ENCODE measurements at regions not wholly inside any gene's neighbourhood (a gene's known extent, or its start where the extent isn't known, plus 50 kb on each side); places are given as distances from the start of the nearest gene placed in this dataset.

GRCh38 chr7:35491233-35491632, 203.7 kb downstream of the HERPUD2 start:
- Histone ChIP-seq H3K9ac (ENCODE audit: low read depth, low read length) (no peak overlapping the region), H3K4me3 (ENCODE audit: low read depth in 1 of 2, low read length in 2 of 2) (no peak overlapping the region), H2AFZ (ENCODE audit: low read depth, low read length) (no peak overlapping the region), H3K79me2 (ENCODE audit: insufficient read depth, low read length) (no peaks in the 10 kb centered on the region), H3K4me1 (ENCODE audit: insufficient read depth, low read length) (no peaks in the 10 kb centered on the region), H3K27ac (ENCODE audit: low read length) (no peak overlapping the region), H4K20me1 (ENCODE audit: insufficient read depth, low read length) (no peaks in the 10 kb centered on the region), H3K9me3 (ENCODE audit: insufficient read depth, low read length, severe bottlenecking) (no peaks in the 10 kb centered on the region), H3K36me3 (ENCODE audit: insufficient read depth, low read length) (no peaks in the 10 kb centered on the region), H3K4me2 (ENCODE audit: insufficient read depth, low read length) (no peak overlapping the region), H3K27me3 (ENCODE audit: insufficient read depth, low read length, poor library complexity) (peaks cover 24% of the 10 kb centered on the region)
- TF ChIP-seq CTCF (IDR thresholded peaks at IDR 0.05; ENCODE audit: borderline replicate concordance, extremely low read depth, low read length, poor library complexity, severe bottlenecking) (no peak), EZH2 (IDR thresholded peaks at IDR 0.05; ENCODE audit: borderline replicate concordance, low read depth, low read length, severe bottlenecking) (no peak)
- ATAC-seq (ENCODE audit: insufficient read depth, low read depth) (no peak), DNase-seq (no peak)

GRCh38 chr7:35487841-35488240, 207.1 kb downstream of the HERPUD2 start:
- Histone ChIP-seq H3K27me3 (ENCODE audit: insufficient read depth, low read length, poor library complexity) (peaks cover 22% of the 10 kb centered on the region), H2AFZ (ENCODE audit: low read depth, low read length) (no peak overlapping the region), H3K9ac (ENCODE audit: low read depth, low read length) (no peak overlapping the region), H3K36me3 (ENCODE audit: insufficient read depth, low read length) (no peaks in the 10 kb centered on the region), H3K4me2 (ENCODE audit: insufficient read depth, low read length) (no peak overlapping the region), H3K9me3 (ENCODE audit: insufficient read depth, low read length, severe bottlenecking) (no peaks in the 10 kb centered on the region), H3K4me3 (ENCODE audit: low read depth in 1 of 2, low read length in 2 of 2) (no peak overlapping the region), H4K20me1 (ENCODE audit: insufficient read depth, low read length) (no peaks in the 10 kb centered on the region), H3K4me1 (ENCODE audit: insufficient read depth, low read length) (no peaks in the 10 kb centered on the region), H3K79me2 (ENCODE audit: insufficient read depth, low read length) (no peaks in the 10 kb centered on the region), H3K27ac (ENCODE audit: low read length) (no peak overlapping the region)
- DNase-seq (no peak), ATAC-seq (ENCODE audit: insufficient read depth, low read depth) (no peak)
- TF ChIP-seq EZH2 (IDR thresholded peaks at IDR 0.05; ENCODE audit: borderline replicate concordance, low read depth, low read length, severe bottlenecking), result no peak
- no peak for TF ChIP-seq CTCF (IDR thresholded peaks at IDR 0.05; ENCODE audit: borderline replicate concordance, extremely low read depth, low read length, poor library complexity, severe bottlenecking)

- H3K4me1 ChIP-seq (ENCODE audit: insufficient read depth, low read length), result no peaks in the 10 kb centered on the region
- H3K4me2 ChIP-seq (ENCODE audit: insufficient read depth, low read length), result no peak overlapping the region
- no peaks in the 10 kb centered on the region for H3K79me2 ChIP-seq (ENCODE audit: insufficient read depth, low read length)
- TF ChIP-seq CTCF (IDR thresholded peaks at IDR 0.05; ENCODE audit: borderline replicate concordance, extremely low read depth, low read length, poor library complexity, severe bottlenecking), result no peak
- no peak for TF ChIP-seq EZH2 (IDR thresholded peaks at IDR 0.05; ENCODE audit: borderline replicate concordance, low read depth, low read length, severe bottlenecking)
- no peaks in the 10 kb centered on the region for H3K36me3 ChIP-seq (ENCODE audit: insufficient read depth, low read length)
- ATAC-seq (ENCODE audit: insufficient read depth, low read depth), result no peak
- H3K9me3 ChIP-seq (ENCODE audit: insufficient read depth, low read length, severe bottlenecking), result no peaks in the 10 kb centered on the region
- H3K27ac ChIP-seq (ENCODE audit: low read length), result no peak overlapping the region
- DNase-seq, result no peak
- H4K20me1 ChIP-seq (ENCODE audit: insufficient read depth, low read length), result no peaks in the 10 kb centered on the region
- H3K9ac ChIP-seq (ENCODE audit: low read depth, low read length), result no peak overlapping the region
- H3K4me3 ChIP-seq (ENCODE audit: low read depth in 1 of 2, low read length in 2 of 2), result no peak overlapping the region
- H2AFZ ChIP-seq (ENCODE audit: low read depth, low read length), result no peak overlapping the region
- peaks cover 22% of the 10 kb centered on the region for H3K27me3 ChIP-seq (ENCODE audit: insufficient read depth, low read length, poor library complexity)
Measured at GRCh38 chr7:35487402-35487801, 207.5 kb downstream of the HERPUD2 start.

- TF ChIP-seq CTCF (IDR thresholded peaks at IDR 0.05; ENCODE audit: borderline replicate concordance, extremely low read depth, low read length, poor library complexity, severe bottlenecking) (no peak), EZH2 (IDR thresholded peaks at IDR 0.05; ENCODE audit: borderline replicate concordance, low read depth, low read length, severe bottlenecking) (no peak)
- no peaks in the 10 kb centered on the region for H3K9me3 ChIP-seq (ENCODE audit: insufficient read depth, low read length, severe bottlenecking)
- peaks cover 29% of the 10 kb centered on the region for H3K27me3 ChIP-seq (ENCODE audit: insufficient read depth, low read length, poor library complexity)
- H3K4me3 ChIP-seq (ENCODE audit: low read depth in 1 of 2, low read length in 2 of 2), result no peak overlapping the region
- H3K36me3 ChIP-seq (ENCODE audit: insufficient read depth, low read length), result no peaks in the 10 kb centered on the region
- DNase-seq, result no peak
- H2AFZ ChIP-seq (ENCODE audit: low read depth, low read length), result no peak overlapping the region
- H3K9ac ChIP-seq (ENCODE audit: low read depth, low read length), result no peak overlapping the region
- no peaks in the 10 kb centered on the region for H3K79me2 ChIP-seq (ENCODE audit: insufficient read depth, low read length)
- H4K20me1 ChIP-seq (ENCODE audit: insufficient read depth, low read length), result no peaks in the 10 kb centered on the region
- no peak for ATAC-seq (ENCODE audit: insufficient read depth, low read depth)
- H3K27ac ChIP-seq (ENCODE audit: low read length), result no peak overlapping the region
- no peaks in the 10 kb centered on the region for H3K4me1 ChIP-seq (ENCODE audit: insufficient read depth, low read length)
- H3K4me2 ChIP-seq (ENCODE audit: insufficient read depth, low read length), result no peak overlapping the region
Measured at GRCh38 chr7:35485436-35485835, 209.5 kb downstream of the HERPUD2 start.

Measured in DND-41 (cell line).